Sigmoid colon (tissue), 6 donors: ENCODE measurements at regions not wholly inside any gene's neighbourhood (a gene's known extent, or its start where the extent isn't known, plus 50 kb on each side); places are given as distances from the start of the nearest gene placed in this dataset.
A peak's percentile ranks its signal among the peaks of the same experiment; 100 is the strongest.

ENCODE experiments used
- DNase-seq: peaks from one replicate; pipeline ENCODE4 v3.0.0-alpha.2; 2019
- H3K27ac ChIP-seq, 4 donors: fragments of 200-600 bp; sonication (generic); one replicate each; pipeline ENCODE4 v1.5.1; 2016 to 2019; ENCODE audit warnings: mild to moderate bottlenecking in 1 of 4
- H3K27me3 ChIP-seq, 3 donors: fragments of 200-600 bp; sonication (generic); one replicate each; pipeline ENCODE4 v1.5.1; 2019; ENCODE audit warnings: mild to moderate bottlenecking in 1 of 3
- H3K36me3 ChIP-seq, 4 donors: fragments of 200-600 bp; sonication (generic); one replicate each; pipeline ENCODE4 v1.5.1; 2016 to 2019
- H3K4me1 ChIP-seq, 4 donors: fragments of 200-600 bp; sonication (generic); one replicate each; pipeline ENCODE4 v1.5.1; 2017 to 2019
- H3K4me3 ChIP-seq, 4 donors: fragments of 200-600 bp; sonication (generic); one replicate each; pipeline ENCODE4 v1.5.1; 2017 to 2019; ENCODE audit warnings: mild to moderate bottlenecking in 2 of 4, moderate library complexity in 1 of 4
- H3K9me3 ChIP-seq, 4 donors: fragments of 200-600 bp in 3 of 4; sonication (generic) in 3 of 4; one replicate each; pipeline versions ENCODE4 v1.5.1 to v1.6.1; 2013 to 2019
- EP300 ChIP-seq, 4 donors: sonication (generic); formaldehyde crosslinking; IDR thresholded peaks; one replicate each; pipeline ENCODE4 v1.6.1; 2017; ENCODE audit warnings: antibody characterized with exemption in 4 of 4
- POLR2A ChIP-seq, 2 donors: fragments of 450-650 bp; IDR thresholded peaks; one replicate each; pipeline ENCODE4 v1.6.1; 2016; ENCODE audit warnings: antibody characterized with exemption in 2 of 2, mild to moderate bottlenecking in 2 of 2, moderate library complexity in 2 of 2
- POLR2AphosphoS5 ChIP-seq, 4 donors: sonication (generic); formaldehyde crosslinking; IDR thresholded peaks; one replicate each; pipeline ENCODE4 v1.6.1; 2017; ENCODE audit warnings: antibody characterized with exemption in 4 of 4
- WGBS, 2 donors: extraction: QIAGEN DNeasy Blood & Tissue Kit; methylation state at CpG; one replicate each; pipeline ENCODE4 v1.1.7; 2013; 5-methylcytosine and 5-hydroxymethylcytosine counted together
- intact Hi-C: fragments of 100-400 bp; cut with DNase I; formaldehyde crosslinking; loops from one replicate; pipeline ENCODE4 v1.15.1; 2023
- TF ChIP-seq, protein P1 (sequence below), 4 experiments: fragments of 450-650 bp in 3 of 4; fragments of 200-600 bp in 1 of 4; IDR thresholded peaks; one replicate each; pipeline ENCODE4 v1.5.1; 2016 to 2019; ENCODE audit warnings: antibody characterized with exemption in 4 of 4, mild to moderate bottlenecking in 3 of 4, moderate library complexity in 2 of 4
- donor health status: healthy with polysubstance abuse.
- donor health status: healthy.

GRCh38 chr1:232510367-232511110 lies 119.4 kb downstream of the SIPA1L2 start:
- TF ChIP-seq EP300 (IDR thresholded peaks at IDR 0.05) (no peak), POLR2AphosphoS5 (IDR thresholded peaks at IDR 0.05) (no peak), POLR2A (IDR thresholded peaks at IDR 0.05) (no peak)
- TF ChIP-seq, protein P1, sequence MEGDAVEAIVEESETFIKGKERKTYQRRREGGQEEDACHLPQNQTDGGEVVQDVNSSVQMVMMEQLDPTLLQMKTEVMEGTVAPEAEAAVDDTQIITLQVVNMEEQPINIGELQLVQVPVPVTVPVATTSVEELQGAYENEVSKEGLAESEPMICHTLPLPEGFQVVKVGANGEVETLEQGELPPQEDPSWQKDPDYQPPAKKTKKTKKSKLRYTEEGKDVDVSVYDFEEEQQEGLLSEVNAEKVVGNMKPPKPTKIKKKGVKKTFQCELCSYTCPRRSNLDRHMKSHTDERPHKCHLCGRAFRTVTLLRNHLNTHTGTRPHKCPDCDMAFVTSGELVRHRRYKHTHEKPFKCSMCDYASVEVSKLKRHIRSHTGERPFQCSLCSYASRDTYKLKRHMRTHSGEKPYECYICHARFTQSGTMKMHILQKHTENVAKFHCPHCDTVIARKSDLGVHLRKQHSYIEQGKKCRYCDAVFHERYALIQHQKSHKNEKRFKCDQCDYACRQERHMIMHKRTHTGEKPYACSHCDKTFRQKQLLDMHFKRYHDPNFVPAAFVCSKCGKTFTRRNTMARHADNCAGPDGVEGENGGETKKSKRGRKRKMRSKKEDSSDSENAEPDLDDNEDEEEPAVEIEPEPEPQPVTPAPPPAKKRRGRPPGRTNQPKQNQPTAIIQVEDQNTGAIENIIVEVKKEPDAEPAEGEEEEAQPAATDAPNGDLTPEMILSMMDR (IDR thresholded peaks at IDR 0.05), result no peak
- WGBS, 2 donors, result 88 to 92% methylated on average over 6 of the region's 6 CpGs
- H3K36me3 ChIP-seq, result peaks cover 0 to 3% (median 0%) of the 10 kb centered on the region in 4 donors
- no peak for DNase-seq
- H3K27me3 ChIP-seq, result no peaks in the 10 kb centered on the region
- H3K4me3 ChIP-seq, result no peak overlapping the region
- H3K27ac ChIP-seq, result peak overlapping the region in 3 of 4 donors; percentile 2 to 83 (median 79)
- intact Hi-C loops, result loop anchor here (5.0 kb wide), 2 partner anchors 62 to 117 kb away; no protein-coding TSS in a partner anchor
- no peaks in the 10 kb centered on the region for H3K9me3 ChIP-seq
- peaks cover 3 to 38% (median 31%) of the 10 kb centered on the region in 4 donors for H3K4me1 ChIP-seq

GRCh38 chr1:232509570-232509969 lies 120.4 kb downstream of the SIPA1L2 start:
- H3K27ac ChIP-seq, result peak overlapping the region in 3 of 4 donors; percentile 46 to 83 (median 79)
- H3K4me1 ChIP-seq, result peaks cover 3 to 38% (median 31%) of the 10 kb centered on the region in 4 donors
- DNase-seq, result no peak
- no peaks in the 10 kb centered on the region for H3K27me3 ChIP-seq
- TF ChIP-seq POLR2A (IDR thresholded peaks at IDR 0.05) (no peak), POLR2AphosphoS5 (IDR thresholded peaks at IDR 0.05) (peak in 1 of 4 donors; percentile 34)
- WGBS, 2 donors, result 78 to 80% methylated on average over 7 of the region's 7 CpGs
- no peak overlapping the region for H3K4me3 ChIP-seq
- intact Hi-C loops, result no loop called here
- no peaks in the 10 kb centered on the region for H3K9me3 ChIP-seq
- no peaks in the 10 kb centered on the region for H3K36me3 ChIP-seq

DNA sequence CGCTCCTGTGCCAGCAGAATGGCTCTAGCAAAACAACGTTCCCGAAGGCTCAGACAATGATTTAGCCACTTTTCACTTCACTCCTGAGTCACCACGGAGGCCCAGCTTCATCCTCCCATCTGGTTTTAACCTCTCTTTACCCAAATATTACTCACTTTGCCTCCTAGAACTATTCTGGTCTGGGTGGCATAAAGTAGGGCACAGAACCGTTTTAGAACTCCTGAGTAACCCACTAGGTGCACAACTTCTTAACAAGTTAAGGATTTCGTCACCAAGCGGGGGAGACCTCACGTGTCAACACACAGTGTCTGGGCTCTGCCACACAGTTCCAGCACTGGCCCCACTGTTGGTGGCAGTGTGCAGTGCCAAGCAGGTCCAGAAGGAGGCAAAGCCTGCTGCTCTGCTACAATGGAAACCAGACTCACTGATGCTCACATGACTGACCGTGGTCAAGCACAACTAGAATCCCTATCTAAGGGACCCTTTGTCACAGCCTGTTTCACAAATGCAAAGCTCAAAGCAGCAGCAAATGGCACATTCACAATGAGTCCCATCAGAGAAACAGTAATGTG lies 121.7 kb downstream of the SIPA1L2 start:
- TF ChIP-seq, protein P1 (IDR thresholded peaks at IDR 0.05), result peak in 2 of 4 experiments; percentile 14 to 17
- no peak for TF ChIP-seq POLR2AphosphoS5 (IDR thresholded peaks at IDR 0.05)
- DNase-seq, result no peak
- intact Hi-C loops, result no loop called here
- Histone ChIP-seq H3K9me3 (no peaks in the 10 kb centered on the region), H3K27ac (peak overlapping the region in 2 of 4 donors; percentile 79 to 83), H3K4me1 (peaks cover 3 to 38% (median 31%) of the 10 kb centered on the region in 4 donors), H3K27me3 (no peaks in the 10 kb centered on the region), H3K36me3 (no peaks in the 10 kb centered on the region), H3K4me3 (no peak overlapping the region)
- WGBS, 2 donors, result 86 to 88% methylated on average over 9 of the region's 9 CpGs

GRCh38 chr1:232507571-232507970 lies 122.4 kb downstream of the SIPA1L2 start:
- H3K9me3 ChIP-seq, result no peaks in the 10 kb centered on the region
- peaks cover 3 to 44% (median 31%) of the 10 kb centered on the region in 4 donors for H3K4me1 ChIP-seq
- WGBS, 2 donors, result 88 to 95% methylated on average over 2 of the region's 2 CpGs
- H3K36me3 ChIP-seq, result no peaks in the 10 kb centered on the region
- H3K27ac ChIP-seq, result no peak overlapping the region
- intact Hi-C loops, result no loop called here
- DNase-seq, result no peak
- H3K4me3 ChIP-seq, result no peak overlapping the region
- no peaks in the 10 kb centered on the region for H3K27me3 ChIP-seq
- TF ChIP-seq EP300 (IDR thresholded peaks at IDR 0.05) (no peak), POLR2AphosphoS5 (IDR thresholded peaks at IDR 0.05) (no peak)

DNA sequence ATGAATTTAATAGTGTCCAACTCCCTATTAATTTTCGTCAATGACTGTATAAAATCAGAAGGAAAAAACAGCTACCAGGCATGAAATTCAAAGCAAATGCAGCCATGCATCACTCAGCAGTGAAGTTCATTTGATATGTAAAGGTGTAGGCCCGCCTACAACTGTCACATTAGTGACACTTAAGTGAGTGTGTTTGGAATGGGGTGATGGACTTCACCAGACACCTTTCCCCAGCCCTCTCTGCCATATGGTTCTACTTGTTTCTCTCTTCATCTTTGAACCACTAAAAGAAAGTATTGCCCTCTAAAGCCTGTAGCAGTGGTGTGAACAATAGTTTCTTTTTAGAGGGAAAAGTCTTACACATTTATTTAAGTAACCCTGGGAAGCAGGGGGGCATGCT lies 124.0 kb downstream of the SIPA1L2 start:
- Histone ChIP-seq H3K4me3 (no peak overlapping the region), H3K9me3 (no peaks in the 10 kb centered on the region), H3K27ac (no peak overlapping the region), H3K27me3 (no peaks in the 10 kb centered on the region), H3K36me3 (no peaks in the 10 kb centered on the region), H3K4me1 (peaks cover 3 to 52% (median 38%) of the 10 kb centered on the region in 4 donors)
- 89 to 94% methylated on average over 2 of the region's 2 CpGs for WGBS, 2 donors
- intact Hi-C loops, result no loop called here
- DNase-seq, result no peak
- TF ChIP-seq EP300 (IDR thresholded peaks at IDR 0.05) (no peak), POLR2A (IDR thresholded peaks at IDR 0.05) (no peak), POLR2AphosphoS5 (IDR thresholded peaks at IDR 0.05) (no peak)
- TF ChIP-seq, protein P1 (IDR thresholded peaks at IDR 0.05), result no peak
